HG03571 (cell line): ENCODE measurements at regions not wholly inside any gene's neighbourhood (a gene's known extent, or its start where the extent isn't known, plus 50 kb on each side); places are given as distances from the start of the nearest gene placed in this dataset.
"Not testable (repeated sequence)": the region's sequence is repeated elsewhere in the genome, so short reads cannot be mapped to it uniquely, and the experiment has no call there.

Experiments used
- ATAC-seq: cut with Tn5 transposase; IDR thresholded peaks from one replicate; pipeline ENCODE4 v1.9.1; 2021; ENCODE audit not compliant: unreplicated experiment

DNA sequence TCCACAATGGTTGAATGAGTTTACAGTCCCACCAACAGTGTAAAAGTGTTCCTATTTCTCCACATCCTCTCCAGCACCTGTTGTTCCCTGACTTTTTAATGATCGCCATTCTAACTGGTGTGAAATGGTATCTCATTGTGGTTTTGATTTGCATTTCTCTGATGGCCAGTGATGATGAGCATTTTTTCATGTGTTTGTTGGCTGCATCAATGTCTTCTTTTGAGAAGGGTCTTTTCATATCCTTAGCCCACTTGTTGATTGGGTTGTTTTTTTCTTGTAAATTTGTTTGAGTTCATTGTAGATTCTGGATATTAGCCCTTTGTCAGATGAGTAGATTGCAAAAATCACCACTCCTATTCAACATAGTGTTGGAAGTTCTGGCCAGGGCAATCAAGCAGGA is 287.6 kb upstream of the RASGRP1 start:
- ATAC-seq: not testable (repeated sequence)

DNA sequence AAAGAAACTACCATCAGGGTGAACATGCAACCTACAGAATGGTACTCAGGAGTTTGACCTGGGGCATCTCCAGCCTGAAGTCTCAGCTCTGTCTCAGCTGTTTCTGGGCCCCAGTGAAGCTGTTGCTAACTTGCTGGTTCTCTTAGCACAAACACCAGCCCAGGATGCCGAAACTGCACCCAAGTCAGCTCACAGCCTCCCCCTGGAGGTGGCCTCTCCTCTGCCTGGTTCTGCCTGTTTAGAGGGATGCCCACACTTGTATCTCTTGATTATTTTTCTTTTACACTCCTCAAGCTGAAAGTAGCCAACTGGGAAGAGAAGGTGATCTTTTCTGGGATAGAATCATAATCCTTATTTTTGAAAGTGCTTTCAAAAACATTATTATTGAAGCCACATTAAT is 289.0 kb upstream of the RASGRP1 start:
- ATAC-seq: no peak

GRCh38 chr15:38854506-38854905 is 289.9 kb upstream of the RASGRP1 start:
- no peak for ATAC-seq

GRCh38 chr15:38857814-38858213 is 293.2 kb upstream of the RASGRP1 start:
- ATAC-seq: no peak

DNA sequence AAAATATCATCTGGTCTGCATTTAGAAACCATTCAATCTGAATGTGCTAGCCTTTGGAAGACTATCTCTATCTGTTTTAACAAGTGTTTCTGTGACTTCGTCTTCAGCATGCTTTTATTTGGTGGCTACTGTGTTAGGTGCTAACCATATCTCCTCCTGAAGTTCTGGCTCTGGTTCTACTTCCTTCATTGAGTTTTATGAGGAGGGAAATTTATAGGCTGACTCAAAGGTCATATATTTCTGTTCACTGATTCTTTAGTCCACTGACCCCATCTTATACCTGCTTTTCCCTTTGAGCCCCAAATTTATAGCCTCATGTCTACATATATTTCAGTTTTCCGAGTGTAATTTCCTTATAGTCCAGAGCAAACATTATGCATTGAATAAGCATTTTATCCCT is 295.0 kb upstream of the RASGRP1 start:
- no peak for ATAC-seq

- ATAC-seq: no peak
Measured at GRCh38 chr15:38860253-38860652, 295.6 kb upstream of the RASGRP1 start.

- ATAC-seq: no peak
Measured at GRCh38 chr15:38860674-38861073, 296.1 kb upstream of the RASGRP1 start.

DNA sequence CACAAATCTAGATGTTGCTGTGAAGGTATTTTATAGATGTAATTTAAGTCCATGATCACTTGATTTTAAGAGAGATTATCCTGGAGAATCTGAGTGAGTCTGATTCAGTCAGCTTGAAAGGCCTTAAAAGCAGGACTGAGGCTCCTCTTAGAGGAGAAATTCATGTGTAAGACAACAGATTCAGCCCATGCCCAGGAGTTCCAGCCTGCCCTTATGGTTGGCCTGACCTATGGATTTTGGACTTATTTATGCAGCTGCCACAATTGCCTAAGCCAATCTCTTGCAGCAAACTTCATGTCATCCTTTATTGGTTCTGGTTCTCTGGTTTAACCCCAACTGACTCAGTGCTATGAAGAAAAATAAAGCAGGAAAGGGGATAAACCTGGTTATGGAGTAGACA is 296.5 kb upstream of the RASGRP1 start:
- ATAC-seq: no peak

DNA sequence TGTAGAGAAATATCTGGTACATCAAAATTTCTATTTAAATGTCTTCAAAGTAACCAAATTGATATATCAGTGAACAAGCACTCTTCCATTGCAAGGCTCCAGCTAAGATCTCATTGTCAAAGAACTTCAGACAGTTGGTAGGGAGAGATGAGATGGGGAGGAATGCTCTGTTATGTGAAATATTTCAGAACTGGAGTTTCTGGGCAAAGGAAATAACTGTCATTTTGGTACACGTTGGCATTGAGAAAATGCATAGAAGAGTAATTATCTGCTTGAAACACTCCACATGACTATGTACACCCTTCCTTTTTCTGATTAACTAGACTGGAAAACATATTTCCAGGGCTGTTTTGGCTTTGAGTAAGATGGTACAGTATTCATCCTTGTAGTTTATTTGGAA is 297.5 kb upstream of the RASGRP1 start:
- ATAC-seq: no peak

- no peak for ATAC-seq
Measured at GRCh38 chr15:38863381-38863780, 298.8 kb upstream of the RASGRP1 start.

DNA sequence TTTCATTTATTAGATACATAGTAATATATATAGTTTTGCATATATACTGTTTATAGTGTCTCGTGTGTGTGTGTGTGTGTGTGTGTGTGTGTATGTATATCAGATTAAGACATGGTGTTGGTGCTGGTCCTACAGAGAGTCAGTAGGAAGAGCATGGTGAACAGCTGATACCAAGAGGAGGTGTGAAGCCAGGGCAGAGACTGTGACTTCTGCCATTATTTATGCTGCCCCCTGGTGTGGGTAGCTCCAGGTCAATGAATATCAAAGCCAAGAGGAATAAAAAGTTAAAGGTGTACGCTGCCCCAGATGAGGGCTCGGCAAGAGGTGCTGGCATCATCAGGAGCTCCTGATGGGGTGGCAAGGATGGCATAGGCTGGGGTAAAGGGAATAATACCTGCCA is 299.5 kb upstream of the RASGRP1 start:
- no peak for ATAC-seq

DNA sequence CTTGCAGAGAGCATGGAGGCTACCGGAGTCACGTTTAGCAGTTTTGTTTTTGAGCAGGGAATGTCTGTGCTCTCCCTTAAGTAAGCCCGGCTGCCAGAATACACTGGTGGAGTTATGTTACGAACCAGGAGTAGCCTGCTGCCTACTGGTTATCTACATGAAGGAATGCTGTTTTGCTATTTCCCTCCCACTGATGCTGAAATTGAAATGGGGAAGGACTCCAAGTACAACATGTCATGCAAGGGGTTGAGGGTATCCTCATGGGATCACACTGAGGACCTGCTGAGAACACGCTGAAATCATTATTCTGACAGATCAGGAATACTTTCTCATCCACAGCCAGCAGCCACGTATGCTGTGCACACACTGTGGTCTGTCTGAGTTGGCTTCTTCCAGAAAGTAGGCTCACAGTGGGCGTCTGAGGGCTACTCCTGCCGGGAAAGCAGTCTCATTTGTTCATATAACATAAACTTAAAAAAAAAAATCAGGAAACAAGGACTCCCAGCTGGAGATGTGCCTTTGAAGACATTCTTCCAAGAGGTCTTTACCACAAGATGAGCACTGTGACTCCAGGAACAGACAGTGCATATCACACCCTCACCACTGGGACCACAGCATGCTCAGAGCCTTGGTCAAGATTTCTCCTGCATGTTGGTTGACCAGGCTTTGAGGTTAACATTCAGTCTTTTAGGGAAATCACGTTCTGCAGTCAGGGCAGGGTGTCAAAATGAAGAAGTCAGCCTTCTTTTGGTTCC is 300.4 kb upstream of the RASGRP1 start:
- no peak for ATAC-seq

DNA sequence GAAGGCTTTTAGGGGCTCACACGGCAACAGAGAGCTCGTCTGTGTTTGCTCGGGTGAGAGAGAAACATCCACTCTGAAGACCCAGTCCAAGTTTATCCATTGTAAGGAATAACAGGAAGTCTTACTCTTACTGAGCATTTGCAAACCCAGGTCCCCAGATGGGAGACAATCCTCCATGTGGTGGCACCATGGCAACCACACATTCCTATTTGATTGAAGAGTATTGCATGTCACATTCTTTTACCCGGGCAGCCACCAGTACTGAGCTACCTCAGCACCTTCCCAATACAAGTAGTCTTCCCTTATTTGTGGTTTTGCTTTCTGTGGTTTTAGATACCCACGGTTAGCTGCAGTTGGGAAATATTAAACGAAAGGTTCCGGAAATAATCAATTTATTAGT is 302.9 kb upstream of the RASGRP1 start:
- no peak for ATAC-seq

DNA sequence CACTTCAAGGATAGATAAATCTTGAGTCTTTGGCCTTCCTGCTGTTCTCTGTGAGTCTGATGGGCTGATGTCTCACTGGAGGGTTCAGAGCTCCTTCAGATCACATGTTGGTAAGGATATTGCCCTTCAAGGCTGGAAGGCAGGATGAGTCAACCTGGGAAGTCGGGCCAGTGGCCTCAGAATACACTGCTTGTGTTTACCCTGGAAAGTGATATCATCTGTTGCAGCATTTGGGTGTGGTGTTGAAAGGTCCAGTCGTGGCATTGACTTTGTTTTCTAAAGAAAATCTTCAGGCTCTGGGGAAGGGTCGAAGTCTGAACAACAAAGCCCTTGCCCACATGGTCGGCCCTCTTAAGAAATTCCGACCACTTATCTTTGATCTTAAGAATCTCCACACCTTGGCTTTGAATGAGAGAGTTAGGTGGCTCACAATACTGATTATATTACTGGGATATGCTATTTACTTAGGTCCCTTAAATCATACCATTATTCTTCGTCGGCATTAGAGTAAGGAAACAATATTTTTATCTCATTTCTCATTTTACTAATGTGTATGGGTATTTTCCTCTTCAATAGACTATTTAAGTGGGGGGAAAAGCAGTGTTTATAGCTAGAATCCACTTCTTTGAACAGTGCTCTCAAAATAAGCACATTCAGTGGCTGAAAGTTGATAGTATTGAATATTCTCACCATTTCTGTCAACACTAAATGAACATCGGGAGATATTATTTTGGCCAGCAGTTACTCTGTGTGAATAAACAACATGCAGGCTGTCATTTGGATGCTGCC is 303.9 kb upstream of the RASGRP1 start:
- no peak for ATAC-seq

DNA sequence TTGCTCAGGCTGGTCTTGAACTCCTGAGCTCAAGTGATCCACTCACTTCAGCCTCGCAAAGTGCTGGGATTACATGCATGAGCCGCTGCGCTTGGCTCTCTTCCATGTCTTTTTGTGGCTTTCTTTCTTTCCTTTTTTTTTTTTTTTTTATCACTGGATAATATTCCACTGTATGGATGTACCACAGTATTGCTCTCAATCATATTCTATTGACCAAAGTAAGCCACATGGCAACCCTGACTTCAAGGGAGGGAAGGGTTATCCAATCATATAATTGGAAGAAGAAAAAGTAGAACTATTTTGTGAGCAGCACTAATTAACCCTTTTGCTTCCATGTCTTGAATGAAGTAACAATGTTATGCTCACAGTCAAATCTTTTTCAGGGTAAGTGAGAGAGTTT is 307.0 kb upstream of the RASGRP1 start:
- no peak for ATAC-seq

- ATAC-seq: no peak
Measured at GRCh38 chr15:38872732-38873131, 308.1 kb upstream of the RASGRP1 start.

DNA sequence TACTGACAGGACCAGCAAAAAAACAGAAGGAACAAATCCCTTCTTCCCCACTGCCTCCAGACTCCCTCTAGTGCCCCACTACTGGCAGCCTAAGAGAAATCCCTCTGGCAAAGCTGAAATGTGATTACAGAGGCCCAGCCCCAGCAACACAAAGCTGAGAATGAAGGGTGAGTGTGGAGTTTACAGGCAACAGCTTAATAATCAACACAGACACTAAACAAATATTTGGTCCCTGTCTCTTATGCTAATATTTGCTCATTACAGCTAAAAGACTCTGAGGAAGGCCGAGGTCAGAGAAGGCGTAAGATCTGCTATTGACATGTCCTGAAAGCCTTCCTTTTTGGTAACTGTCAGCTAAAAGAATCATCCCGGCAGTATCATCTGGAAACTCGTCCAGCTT is 308.5 kb upstream of the RASGRP1 start:
- ATAC-seq: no peak

- ATAC-seq: no peak
Measured at GRCh38 chr15:38874464-38874863, 309.9 kb upstream of the RASGRP1 start.

- no peak for ATAC-seq
Measured at GRCh38 chr15:38876211-38876610, 311.6 kb upstream of the RASGRP1 start.

- no peak for ATAC-seq
Measured at GRCh38 chr15:38876621-38877020, 312.0 kb upstream of the RASGRP1 start.

DNA sequence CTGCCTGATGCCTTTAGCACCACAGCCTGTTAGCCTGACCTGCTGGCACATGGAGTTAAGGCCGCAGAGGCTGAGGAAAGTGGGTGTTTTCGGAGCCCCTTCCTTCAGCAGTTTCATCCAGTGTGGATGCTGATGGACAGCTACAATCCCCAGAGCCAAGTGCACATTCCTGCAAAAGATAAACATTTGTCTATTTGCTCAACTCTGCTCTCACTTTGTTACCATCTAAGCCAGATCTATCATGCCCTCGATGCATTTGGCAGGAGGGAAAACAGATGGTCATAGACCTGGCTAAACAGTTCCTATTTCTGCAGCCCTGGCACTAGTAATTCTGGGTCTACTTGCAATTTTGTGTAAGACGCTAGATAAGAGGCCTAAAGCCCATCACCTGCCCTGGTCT is 312.9 kb upstream of the RASGRP1 start:
- ATAC-seq: no peak

DNA sequence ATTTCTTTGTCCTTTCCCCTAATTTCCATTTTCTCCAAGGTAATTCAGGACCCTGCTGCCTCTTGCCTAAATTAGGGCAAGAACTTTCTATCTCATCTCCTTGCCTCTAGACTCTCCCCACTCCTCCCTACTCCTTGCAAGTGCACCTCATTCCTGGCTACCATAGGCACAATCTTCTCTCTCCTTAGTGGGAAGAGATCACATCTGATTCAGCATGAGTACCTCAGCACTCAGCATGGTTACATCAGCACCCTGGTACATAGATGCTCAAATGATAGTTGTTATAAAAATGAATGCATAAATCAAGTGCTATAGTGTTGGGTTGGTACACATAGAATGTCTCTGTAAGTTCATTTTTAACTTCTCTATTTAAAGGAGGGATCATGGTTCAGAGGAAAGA is 313.4 kb upstream of the RASGRP1 start:
- ATAC-seq: no peak

GRCh38 chr15:38878926-38879325 is 314.3 kb upstream of the RASGRP1 start:
- ATAC-seq: no peak
